HG03342 (cell line): ENCODE measurements at regions not wholly inside any gene's neighbourhood (a gene's known extent, or its start where the extent isn't known, plus 50 kb on each side); places are given as distances from the start of the nearest gene placed in this dataset.
"Not testable (repeated sequence)": the region's sequence is repeated elsewhere in the genome, so short reads cannot be mapped to it uniquely, and the experiment has no call there.

ENCODE experiments used
- ATAC-seq: cut with Tn5 transposase; IDR thresholded peaks from one replicate; pipeline ENCODE4 v1.9.1; 2021; ENCODE audit warnings: mild to moderate bottlenecking, moderate library complexity; ENCODE audit not compliant: unreplicated experiment

DNA sequence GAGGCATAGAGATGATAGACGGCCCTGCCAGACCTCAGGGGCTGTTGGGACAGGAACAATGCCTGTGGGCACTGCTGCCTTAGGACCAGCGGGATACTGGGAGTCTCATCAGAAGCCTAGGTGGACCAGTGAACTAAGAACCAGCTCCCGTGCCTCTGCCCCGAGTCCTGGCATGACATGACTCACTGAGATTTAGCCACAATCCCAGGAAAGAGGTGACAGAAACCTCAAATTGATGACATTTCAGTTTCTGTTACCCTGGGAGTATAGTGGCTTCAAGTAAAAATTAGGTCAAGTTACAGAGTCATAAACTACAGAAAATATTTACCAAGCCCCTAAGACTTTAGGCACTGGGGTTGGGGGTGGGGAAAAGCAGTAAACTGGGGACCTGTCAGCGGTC lies 74.6 kb upstream of the GADD45A start:
- ATAC-seq, result no peak

DNA sequence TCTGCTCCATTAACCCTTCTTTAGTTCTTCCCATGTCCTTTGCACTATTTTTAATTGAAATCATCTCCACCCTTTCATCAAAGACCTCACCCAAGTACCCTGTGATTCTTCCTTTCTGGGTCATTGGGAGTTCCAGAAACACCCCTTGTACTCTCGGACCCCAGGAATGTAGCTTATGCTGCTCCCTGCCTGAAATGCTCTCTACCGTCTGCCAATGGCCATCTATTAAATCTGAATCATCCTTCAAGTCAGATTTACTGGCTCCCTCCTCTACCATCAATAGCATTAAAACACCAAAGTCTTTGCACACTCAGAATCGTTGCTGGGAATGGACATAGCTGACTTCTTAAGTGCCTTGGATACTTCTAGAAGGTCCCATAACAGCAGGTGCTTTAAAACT lies 73.2 kb upstream of the GADD45A start:
- no peak for ATAC-seq

DNA sequence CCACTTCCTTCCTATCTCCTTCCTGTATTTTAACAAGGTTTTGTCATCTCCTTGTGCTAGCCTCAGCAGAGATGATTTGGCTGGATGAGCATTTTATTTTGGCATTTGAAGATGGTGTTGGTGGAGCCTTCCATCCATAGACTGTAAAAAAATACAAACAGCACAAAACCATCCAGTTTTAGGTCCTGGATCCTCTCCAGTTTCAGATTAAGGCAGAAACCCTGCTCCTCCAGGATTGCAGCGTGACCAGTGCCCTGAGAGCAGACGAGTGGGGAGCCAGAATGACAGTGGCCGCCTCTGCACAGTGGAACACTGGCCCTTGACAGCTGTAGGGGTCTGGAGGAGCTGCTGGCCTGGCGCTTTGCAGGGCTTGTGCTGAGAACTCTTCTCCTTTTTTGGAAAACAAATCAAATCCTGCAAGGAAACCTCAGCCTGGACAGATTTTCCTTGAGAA lies 72.2 kb upstream of the GADD45A start:
- no peak for ATAC-seq

DNA sequence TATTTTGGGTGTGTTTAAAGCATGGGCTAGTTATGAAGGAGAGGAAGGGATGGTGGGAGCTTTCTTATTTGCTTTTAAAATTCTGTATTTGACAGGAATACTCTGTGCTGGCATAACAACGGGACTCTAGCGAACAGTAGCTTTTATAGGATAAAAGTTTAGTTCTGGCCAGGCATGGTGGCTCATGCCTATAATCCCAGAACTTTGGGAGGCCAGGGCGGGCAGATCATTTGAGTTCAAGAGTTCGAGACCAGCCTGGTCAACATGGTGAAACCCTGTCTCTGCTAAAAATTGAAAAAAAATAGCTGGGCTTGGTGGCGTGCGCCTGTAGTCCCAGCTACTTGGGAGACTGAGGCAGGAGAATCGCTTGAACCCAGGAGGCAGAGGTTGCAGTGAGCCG lies 71.5 kb upstream of the GADD45A start:
- ATAC-seq, result not testable (repeated sequence)

DNA sequence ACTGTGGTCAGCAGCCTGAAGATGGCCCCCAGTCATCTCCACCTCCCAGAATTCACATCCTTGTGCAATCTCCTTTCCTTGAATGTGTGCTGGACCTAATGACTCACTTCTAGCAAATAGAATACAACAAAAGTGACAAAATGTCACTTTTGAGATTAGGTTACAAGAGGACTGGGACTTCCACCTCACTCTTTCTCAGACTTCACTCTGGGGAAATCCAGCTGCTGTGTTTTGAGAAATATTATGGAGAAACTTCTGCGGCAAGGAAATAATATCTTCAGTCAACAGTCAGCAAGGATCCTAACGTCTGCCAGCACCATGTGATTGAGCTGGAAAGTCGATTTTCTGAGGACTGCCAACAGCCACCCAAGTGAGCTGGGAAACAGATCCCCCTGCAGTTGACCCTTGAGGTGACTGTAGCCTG lies 70.5 kb upstream of the GADD45A start:
- no peak for ATAC-seq

DNA sequence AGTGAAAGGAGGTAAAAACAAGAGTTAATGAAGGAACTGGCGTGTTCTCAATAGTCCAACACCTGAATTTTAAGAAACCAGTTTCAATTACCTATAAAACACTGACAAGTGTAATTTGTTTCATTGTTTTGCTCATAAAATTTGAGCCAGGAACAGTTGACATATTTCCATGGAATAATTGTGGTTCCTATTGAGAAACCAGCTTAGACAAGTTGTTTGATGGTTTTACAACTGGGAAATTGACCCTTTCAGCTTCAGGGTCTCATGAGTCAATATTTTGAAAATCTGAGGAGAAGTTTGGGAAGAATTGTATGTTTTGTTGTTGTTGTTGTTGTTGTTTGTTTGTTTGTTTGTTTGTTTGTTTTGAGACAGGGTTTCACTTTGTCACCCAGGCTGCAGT lies 69.1 kb upstream of the GADD45A start:
- no peak for ATAC-seq

DNA sequence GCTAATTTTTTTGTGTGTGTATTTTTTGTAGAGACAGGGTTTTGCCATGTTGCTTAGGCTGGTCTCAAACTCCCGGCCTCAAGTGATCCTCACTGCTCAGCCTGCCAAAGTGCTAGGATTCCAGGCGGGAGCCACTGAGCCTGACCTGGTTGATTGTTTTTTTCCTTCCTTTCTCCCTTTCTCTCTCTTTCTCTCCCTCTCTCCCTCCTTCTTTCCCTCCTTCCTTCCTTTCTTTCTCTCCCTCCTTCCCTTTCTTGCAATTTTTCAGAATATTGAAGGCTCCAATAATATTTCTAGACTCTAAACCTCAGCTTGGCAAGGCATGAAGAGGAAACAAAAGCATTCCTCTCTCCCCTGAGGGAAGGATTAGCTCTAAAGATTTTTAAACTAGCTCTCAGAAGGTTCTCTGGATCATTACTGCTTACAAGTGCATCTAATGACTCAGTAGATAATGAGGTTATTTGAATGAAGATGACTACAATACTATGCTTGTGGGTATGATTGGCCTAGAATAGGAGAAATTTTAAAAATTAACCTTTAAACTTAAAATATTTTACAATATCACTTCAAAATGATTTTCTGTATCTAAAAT lies 68.5 kb upstream of the GADD45A start:
- no peak for ATAC-seq

DNA sequence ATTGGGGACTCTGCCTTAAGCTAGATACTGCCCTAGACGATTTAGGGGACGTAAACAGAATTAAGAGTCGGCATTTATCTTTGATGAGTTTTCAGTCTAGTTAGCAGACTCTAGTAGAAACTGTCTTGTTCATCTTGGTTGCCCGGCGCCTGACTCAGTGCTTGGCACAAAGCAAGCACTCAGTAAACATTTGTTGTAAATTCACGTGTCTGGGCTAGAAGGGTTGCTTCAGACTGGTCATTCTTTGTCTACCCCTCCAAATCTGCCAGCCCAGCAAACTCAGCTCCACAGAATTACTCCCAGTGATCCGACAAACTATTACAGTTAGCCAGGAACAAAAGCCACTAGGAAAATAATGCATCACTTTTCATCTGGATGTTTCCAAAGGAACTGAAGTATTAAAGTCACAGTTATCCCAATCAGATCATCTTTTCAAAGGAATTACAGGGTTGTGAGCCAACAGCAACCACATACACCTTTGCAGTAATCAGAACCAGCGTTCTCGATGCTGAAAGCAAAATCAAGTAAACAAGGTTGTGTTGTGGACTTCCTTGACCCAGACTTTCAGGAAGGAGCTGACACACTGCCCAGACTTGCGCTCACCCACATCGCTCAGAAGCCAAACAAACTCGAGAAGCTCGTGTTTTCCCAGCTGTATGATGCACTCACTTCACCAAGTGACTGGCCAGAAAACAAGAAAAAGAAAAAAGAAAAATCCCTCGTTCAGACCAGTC lies 66.5 kb upstream of the GADD45A start:
- no peak for ATAC-seq

DNA sequence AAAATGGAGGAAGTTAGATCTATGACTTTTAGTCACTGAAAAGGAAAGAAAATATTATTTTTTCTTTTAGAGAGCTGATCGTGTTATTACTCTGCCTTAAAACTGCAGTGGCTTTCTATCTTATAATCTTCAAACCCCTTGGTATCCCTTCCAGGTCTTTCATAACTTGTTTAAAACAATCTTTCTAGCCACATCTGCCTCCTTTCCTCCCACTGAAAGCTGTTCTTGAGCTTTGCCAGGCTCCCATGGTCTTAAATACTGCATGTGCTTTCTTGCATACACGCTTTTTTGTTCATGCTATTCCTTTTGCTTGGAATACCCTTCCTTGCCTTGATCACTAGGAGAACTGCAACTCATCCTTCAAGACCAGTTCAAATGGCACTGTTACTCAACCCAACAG lies 65.9 kb upstream of the GADD45A start:
- ATAC-seq, result no peak

DNA sequence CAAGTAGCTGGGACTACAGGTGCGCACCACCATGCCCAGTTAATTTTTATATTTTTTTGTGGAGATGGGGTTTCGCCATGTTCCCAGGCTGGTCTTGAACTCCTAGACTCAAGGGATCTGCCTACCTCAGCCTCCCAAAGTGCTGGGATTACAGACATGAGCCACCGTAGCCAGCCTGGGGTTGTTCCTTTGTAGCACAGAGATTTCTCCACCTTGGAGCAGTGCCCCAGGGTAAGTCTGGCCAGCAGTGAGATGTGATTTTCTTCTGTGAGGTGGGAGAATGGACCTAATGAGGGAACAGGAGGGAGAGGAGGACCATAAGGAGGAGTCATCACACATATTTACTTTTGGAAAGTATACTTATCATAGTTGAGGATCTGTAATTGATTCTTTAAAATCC lies 61.1 kb upstream of the GADD45A start:
- ATAC-seq, result no peak

DNA sequence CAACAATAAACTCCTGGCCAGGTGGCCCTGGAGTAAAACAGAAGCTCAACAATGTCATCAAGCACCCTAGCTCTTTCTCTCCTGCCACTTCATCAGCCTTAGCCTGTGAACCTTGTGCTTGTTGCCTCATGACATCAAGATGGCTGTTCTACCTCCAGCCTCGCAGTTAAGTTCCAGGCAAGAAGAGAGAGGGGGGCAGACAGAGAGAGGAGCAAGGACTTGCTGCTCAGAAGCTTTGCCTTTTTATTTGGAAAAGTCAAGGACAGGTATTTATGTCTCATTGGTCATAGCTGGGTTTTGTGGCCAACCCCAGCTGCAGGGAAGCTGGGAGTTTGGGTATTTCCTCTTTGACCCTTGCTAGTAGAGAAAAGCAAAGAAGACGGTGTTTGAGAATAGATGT lies 60.3 kb upstream of the GADD45A start:
- ATAC-seq, result no peak

DNA sequence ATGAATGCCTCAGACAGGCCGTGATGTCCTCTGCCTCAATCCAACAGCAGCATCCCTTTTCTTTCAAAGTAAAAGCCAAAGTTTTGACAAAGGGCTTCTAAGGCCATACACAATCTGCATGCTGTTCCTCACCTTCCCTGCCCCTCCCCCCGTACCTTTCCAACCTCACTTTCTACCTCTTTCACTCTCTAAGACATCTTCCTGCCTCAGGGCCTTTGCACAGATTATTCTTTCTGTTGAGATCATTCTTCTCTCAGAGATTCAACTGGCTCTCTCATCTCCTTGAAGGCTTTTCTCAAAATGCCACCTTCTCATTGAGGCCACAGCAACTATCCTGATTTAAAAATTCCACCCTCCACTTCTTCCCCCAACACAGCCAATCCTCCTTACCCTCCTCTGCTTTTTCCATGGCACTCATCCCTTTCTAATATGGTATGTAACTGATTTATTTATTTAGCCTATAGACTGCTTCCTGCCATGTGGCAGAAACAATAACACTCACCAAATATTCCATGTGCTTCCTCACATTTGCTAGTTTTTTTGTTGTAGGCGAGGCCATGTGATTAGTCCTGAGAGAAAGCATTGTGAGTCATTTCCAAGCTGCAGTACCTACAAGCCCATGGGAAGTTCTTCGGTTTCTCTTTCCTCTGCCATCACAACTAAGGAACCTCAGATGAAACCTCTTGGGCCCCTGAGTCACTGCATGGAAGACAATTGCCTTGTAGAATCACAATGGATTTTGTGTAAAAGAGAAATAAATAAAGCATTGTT lies 58.7 kb upstream of the GADD45A start:
- no peak for ATAC-seq

DNA sequence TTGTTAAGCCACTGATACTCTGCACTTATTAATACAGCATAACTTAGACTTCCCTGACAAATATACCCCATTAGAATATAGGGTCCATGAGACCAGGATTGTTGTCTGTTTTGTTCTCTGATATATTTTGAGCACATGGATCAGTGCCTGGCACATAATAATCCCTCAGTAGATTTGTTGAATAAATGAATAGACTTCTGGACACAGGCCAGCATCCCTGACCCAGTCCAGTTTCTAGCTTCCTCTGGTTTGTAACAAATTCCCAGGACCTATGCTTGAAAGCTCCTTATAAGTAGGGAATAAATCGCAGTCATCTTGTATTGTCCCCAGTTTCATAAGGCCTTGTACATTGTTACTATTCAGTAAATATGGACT lies 58.2 kb upstream of the GADD45A start:
- ATAC-seq, result no peak

DNA sequence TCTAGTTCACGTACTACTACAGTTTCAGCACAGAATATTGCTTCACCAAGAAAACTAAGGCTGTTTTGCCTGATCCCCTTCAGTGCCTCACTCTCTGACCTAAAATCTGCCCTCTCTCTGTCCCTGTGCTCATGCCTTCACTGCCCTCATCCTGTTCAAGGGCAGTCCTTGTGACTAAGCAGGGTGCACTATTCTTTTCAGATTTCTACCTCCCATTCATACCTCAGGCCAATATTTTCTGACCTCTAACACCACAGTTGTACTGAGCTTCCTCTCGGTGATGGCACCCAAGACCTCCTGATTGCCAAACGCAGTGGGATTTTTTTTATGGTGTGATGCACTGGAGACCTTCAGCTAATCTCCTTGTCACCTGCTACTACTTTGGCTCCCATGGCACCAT lies 57.7 kb upstream of the GADD45A start:
- ATAC-seq, result no peak

DNA sequence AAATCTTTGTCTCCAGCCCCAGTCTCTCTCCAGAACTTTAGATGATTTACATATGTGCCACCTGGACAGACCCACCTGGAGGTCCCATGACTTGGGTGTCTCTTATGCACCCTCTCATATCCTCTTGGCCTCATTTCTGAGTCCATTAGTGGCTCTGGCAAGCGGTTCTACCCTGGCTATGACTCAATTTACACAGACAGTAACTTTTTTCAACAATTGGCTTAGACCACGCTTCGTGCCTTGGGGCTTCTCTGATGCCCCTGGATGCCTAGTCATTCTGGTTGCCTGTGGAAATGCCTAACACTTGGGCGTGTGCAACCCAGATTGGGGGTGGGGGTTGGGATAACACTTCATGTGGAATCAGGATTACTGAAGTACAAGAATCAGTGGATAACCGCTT lies 57.1 kb upstream of the GADD45A start:
- no peak for ATAC-seq

DNA sequence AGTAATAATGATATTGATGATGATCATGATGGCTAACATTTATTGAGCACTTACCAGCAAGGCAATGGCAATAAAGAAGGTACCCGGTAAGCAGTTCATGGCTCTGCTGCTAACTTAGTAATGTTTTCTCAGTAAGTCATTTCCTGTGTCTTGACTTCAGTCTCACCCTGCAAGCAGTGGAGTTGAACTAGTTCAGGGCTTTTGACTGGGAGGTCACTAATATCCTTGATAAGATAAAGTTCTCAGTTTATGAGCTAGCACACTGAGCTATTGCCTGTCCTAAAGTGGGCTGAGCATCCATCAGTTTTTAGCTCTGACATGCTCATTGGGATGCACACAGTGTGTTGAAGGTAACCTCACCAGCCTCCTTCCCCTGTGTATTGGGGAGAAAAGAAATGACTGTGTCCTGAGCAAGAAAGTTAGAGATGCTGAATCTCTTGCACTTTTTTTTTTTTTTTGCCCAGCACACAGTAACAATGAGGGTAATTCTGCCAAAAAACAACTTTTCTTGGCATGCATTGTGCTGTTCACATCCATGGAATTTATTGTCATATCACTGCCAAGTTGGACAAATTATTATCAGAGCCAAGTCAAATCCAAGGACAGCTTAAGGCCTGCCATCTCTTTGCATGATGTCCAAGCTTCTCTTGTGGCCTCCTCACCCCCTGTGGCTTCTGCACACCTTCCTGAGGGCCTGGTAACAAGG lies 55.5 kb upstream of the GADD45A start:
- no peak for ATAC-seq

DNA sequence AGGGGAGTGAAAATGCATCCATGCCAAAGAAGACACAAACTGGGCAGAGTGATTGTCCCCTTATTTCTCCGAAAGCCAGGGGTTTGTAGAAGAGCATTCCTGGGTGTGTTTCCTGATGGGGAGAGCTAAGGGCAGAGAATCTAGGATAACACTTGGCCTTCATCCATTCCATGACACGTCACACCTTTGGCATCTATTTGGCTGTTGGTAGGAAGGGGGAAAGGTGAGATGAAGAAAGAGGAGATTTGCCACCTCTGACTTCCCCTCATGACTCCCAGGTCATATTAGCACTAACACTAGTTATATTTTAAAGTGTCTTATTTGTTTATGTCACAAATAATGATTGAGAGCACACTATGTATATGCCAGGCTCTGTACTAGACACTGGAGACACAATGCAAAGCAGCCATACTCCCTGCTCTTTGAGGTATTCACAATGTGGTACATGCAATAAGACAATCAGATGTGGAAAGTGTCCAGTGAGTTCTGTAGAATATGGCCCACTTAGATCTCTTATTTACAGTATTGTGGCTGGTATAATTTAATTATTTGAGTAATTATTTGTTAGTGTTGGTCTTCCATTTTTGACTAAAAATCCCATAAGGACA lies 54.5 kb upstream of the GADD45A start:
- no peak for ATAC-seq

DNA sequence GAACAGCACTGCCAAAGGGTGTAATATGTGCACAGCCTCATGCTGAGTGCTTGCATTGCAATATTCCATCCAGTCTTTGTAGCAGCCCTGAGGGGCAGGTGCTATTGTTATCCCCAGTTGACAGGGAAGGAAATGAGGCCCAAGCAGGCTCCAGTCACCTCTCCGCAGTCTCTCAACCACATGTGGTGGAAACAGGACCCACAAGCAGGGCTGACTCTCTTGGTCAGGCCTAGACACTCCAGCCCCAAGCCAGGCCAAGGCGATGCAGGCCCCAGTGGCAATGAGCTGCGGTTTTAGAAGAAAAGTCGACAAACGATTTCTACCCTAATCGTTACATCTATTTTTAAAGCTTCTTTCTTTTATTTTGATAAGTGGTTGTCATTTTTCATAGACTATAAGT lies 52.6 kb upstream of the GADD45A start:
- no peak for ATAC-seq

DNA sequence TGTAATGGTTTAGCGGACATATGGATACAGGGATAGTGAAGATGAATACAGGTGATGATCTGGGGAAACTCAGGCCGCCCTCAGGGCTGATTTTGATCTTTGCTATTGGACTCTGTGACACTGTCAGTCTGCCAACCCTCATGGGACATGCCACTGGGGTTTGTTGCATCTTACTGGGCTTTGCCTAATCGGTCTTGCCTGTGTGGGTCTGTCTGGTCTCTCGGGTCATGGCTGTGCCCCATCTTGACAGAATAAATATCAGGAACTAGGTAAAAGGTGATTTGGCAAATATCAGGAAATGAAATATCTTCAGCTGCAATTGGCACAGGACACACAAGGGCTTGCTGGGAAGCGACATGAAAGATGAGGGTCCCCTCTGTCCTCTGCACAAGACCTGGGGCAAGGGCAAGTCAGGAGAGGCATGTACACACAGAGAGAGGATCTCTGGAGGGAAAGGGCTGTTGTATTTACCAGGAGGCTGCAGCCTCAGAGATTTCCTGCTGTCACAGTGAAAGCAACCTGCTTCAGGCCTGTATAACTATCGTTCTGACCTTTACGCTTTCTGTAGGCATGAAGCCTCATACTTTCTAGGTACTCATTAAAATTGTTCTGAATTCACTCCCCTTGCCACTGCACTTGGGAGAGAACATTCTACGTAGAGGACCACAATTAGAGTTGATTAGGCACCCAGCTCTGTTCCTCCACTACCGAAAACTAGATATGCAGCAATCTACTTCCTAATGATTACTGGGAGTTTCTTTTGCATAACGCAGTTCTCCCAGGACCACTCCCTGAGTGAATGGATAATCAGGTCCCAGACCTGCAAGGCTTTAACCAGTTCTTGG lies 52.0 kb upstream of the GADD45A start:
- ATAC-seq, result no peak

DNA sequence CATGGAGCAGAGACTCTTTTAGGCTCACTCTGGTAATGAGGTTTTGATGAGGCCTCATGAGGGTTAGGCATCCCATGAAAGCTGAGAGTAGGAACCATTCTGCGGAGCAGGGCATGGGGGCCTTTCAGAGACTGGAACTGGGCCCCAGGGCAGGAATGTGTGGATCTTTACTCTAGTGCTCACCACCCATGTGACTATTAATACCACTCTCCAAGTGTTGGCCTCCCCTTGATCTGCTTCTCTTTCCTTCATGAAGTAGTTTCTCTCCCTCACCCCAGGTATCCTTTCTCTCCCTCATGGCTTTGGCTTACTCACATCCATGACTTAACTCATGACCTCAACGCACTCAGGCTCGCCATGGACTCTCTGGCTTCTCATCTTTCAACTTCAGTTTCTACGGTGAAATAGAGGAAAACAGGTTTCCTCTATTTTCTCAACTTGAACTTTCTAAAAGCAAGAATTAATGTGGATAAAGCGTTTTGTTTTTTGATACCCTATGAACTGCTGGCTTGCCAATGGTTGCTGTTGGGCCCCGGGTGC lies 50.5 kb upstream of the GADD45A start:
- ATAC-seq, result no peak
